HL-60 (cell line): ENCODE measurements at regions not wholly inside any gene's neighbourhood (a gene's known extent, or its start where the extent isn't known, plus 50 kb on each side); places are given as distances from the start of the nearest gene placed in this dataset.

Experiments used
- CTCF ChIP-seq: IDR thresholded peaks from one replicate; pipeline ENCODE4 v1.5.1; 2011; ENCODE audit warnings: low read length, control low read depth, inconsistent platforms; ENCODE audit not compliant: insufficient read depth
- SPI1 ChIP-seq: IDR thresholded peaks from 2 replicates; pipeline ENCODE4 v1.6.1; 2012; ENCODE audit warnings: low read depth, mild to moderate bottlenecking, borderline replicate concordance

DNA sequence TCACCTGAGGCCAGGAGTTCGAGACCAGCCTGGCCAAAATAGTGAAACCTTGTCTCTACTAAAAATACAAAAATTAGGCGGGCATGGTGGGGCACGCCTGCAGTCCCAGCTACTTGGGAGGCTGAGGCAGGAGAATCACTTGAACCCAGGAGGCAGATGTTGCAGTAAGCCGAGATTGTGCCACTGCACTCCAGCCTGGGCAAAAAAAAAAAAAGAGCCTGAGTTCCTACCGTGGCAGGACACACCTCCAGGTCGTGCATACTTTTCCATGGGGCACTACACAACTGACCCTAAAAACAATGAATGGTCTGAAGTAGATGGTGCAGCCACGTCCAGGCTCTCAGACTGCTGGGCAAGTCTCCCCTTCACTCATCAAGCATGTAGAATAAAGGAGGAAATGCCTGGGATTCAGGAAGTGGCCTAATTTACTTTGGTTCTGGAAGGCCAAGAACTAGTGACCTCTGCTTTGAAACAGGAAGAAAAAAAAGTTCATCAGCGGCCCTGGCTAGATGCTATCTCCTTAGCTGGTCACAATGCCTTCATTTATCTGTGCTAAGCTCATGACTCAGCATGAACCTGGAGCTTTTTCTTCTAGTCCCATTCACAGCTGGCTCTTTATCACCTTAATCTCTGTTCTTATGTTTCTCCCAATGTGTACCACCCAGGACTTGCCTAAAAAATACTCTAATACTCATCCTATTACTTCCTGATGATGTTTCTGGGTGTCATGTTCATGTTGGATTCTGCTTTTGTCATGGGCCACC, 55.8 kb upstream of the OR6J1 start:
- no peak for TF ChIP-seq CTCF
- no peak for TF ChIP-seq SPI1
